H1 (cell line): ENCODE measurements at regions not wholly inside any gene's neighbourhood (a gene's known extent, or its start where the extent isn't known, plus 50 kb on each side); places are given as distances from the start of the nearest gene placed in this dataset.

Experiments used
- CTCF ChIA-PET: fragments of 300-600 bp; sonication (Branson Sonifier 250); formaldehyde crosslinking; loops from one replicate; lab custom pipeline; 2021; ENCODE audit not compliant: partially characterized antibody; lab: Charles Lee
- POLR2A ChIA-PET: fragments of 300-600 bp; sonication (Branson Sonifier 250); formaldehyde crosslinking; loops from one replicate; lab custom pipeline; 2021; ENCODE audit warnings: inconsistent platforms; ENCODE audit not compliant: partially characterized antibody; lab: Charles Lee
- DNase-seq, 2 experiments: peaks; one replicate each; pipeline versions ENCODE4 v3.0.0 to v3.0.0-alpha.2; 2010 to 2022; ENCODE audit warnings: low spot score in 2 of 2, low read depth in 1 of 2, mixed read lengths in 1 of 2
- FAIRE-seq: peaks from 2 replicates; lab custom pipeline; 2011; peaks lifted over from hg19 to GRCh38; lab: Jason Lieb, UNC
- H2AFZ ChIP-seq: 2 replicates; pipeline ENCODE4 v1.8.1; 2012; ENCODE audit warnings: low read length, inconsistent platforms
- H2AK5ac ChIP-seq: 2 replicates; pipeline ENCODE4 v1.6.1; 2013; ENCODE audit warnings: low read depth, low read length
- H2BK120ac ChIP-seq: replicated peaks from 2 replicates; pipeline ENCODE3; 2013; ENCODE audit warnings: low read depth, low read length, inconsistent platforms
- H2BK12ac ChIP-seq: 2 replicates; pipeline ENCODE4 v1.6.1; 2013; ENCODE audit warnings: low read depth, low read length
- H2BK15ac ChIP-seq: 2 replicates; pipeline ENCODE4 v1.6.1; 2013; ENCODE audit warnings: low read length
- H2BK20ac ChIP-seq: 2 replicates; pipeline ENCODE4 v1.6.1; 2013; ENCODE audit warnings: low read length
- H2BK5ac ChIP-seq: 2 replicates; pipeline ENCODE4 v1.6.1; 2013; ENCODE audit warnings: low read depth, low read length
- H3K14ac ChIP-seq: 2 replicates; pipeline ENCODE4 v1.6.1; 2013; ENCODE audit warnings: inconsistent platforms; ENCODE audit not compliant: insufficient read length
- H3K18ac ChIP-seq: 2 replicates; pipeline ENCODE4 v1.6.1; 2013; ENCODE audit warnings: low read length; ENCODE audit errors: extremely low read depth
- H3K23ac ChIP-seq: 2 replicates; pipeline ENCODE4 v1.6.1; 2013; ENCODE audit warnings: inconsistent platforms; ENCODE audit not compliant: insufficient read length
- H3K23me2 ChIP-seq: 2 replicates; pipeline ENCODE4 v1.6.1; 2013; ENCODE audit warnings: low read depth, low read length
- H3K27ac ChIP-seq: 2 replicates; pipeline ENCODE4 v1.6.1; 2011; ENCODE audit warnings: low read depth, low read length, inconsistent platforms
- H3K27me3 ChIP-seq, 4 experiments: replicated peaks in 1 of 4; 1 replicate in 1 of 4; 2 replicates in 3 of 4; pipeline versions ENCODE4 v1.6.1 to v1.8.1; 2011 to 2013; ENCODE audit warnings: low read length in 3 of 4, mild to moderate bottlenecking in 3 of 4, inconsistent platforms in 2 of 4, mixed read lengths in 2 of 4, moderate library complexity in 1 of 4; ENCODE audit not compliant: control insufficient read depth in 3 of 4, insufficient read depth in 3 of 4; ENCODE audit errors: extremely low read depth in 1 of 4
- H3K36me3 ChIP-seq, 4 experiments: 2 replicates each; pipeline versions ENCODE4 v1.6.1 to v1.8.1; 2011 to 2013; ENCODE audit warnings: mild to moderate bottlenecking in 4 of 4, low read length in 3 of 4, moderate library complexity in 2 of 4, control low read depth in 1 of 4, inconsistent platforms in 1 of 4; ENCODE audit not compliant: insufficient read depth in 4 of 4, control insufficient read depth in 2 of 4
- H3K4ac ChIP-seq: replicated peaks from 2 replicates; pipeline ENCODE3; 2013; ENCODE audit warnings: low read length, low read depth, mixed read lengths, inconsistent platforms; ENCODE audit not compliant: insufficient read length
- H3K4me1 ChIP-seq, 4 experiments: replicated peaks in 1 of 4; 1 replicate in 1 of 4; 2 replicates in 3 of 4; pipeline versions ENCODE4 v1.6.1 to v1.8.1; 2011 to 2013; ENCODE audit warnings: low read length in 3 of 4, inconsistent platforms in 2 of 4, mixed read lengths in 1 of 4; ENCODE audit not compliant: insufficient read depth in 4 of 4, control insufficient read depth in 3 of 4
- H3K4me2 ChIP-seq, 2 experiments: 2 replicates each; pipeline versions ENCODE4 v1.6.1 to v1.8.1; 2011 to 2013; ENCODE audit warnings: low read depth in 2 of 2, low read length in 2 of 2, control low read depth in 1 of 2, inconsistent platforms in 1 of 2, mild to moderate bottlenecking in 1 of 2; ENCODE audit not compliant: insufficient read depth in 1 of 2
- H3K4me3 ChIP-seq, 4 experiments: fragments of 200-600, 300-600 bp in 1 of 4; sonication (generic), shearing (Covaris generic), sonication (Bioruptor Twin) in 1 of 4; 2 replicates each; pipeline versions ENCODE4 v1.5.1 to v1.8.1; 2011 to 2016; ENCODE audit warnings: low read length in 4 of 4, low read depth in 3 of 4, control low read depth in 2 of 4, inconsistent platforms in 2 of 4, mild to moderate bottlenecking in 2 of 4, mixed read lengths in 1 of 4, moderate library complexity in 1 of 4; ENCODE audit not compliant: insufficient read depth in 2 of 4; ENCODE audit errors: extremely low read depth in 1 of 4
- H3K56ac ChIP-seq: replicated peaks from 2 replicates; pipeline ENCODE3; 2013; ENCODE audit warnings: low read depth, mild to moderate bottlenecking, mixed read lengths, low read length, inconsistent platforms; ENCODE audit not compliant: insufficient read length
- H3K79me1 ChIP-seq: 2 replicates; pipeline ENCODE4 v1.6.1; 2013; ENCODE audit warnings: low read depth, low read length, control low read depth
- H3K79me2 ChIP-seq, 2 experiments: 2 replicates each; pipeline versions ENCODE4 v1.6.1 to v1.8.1; 2012 to 2013; ENCODE audit warnings: low read length in 2 of 2, mild to moderate bottlenecking in 2 of 2, inconsistent platforms in 1 of 2; ENCODE audit not compliant: insufficient read depth in 2 of 2, control insufficient read depth in 1 of 2
- H3K9ac ChIP-seq, 4 experiments: replicated peaks in 1 of 4; 1 replicate in 1 of 4; 2 replicates in 3 of 4; pipeline versions ENCODE4 v1.6.1 to v1.8.1; 2011 to 2013; ENCODE audit warnings: low read depth in 3 of 4, low read length in 3 of 4, control low read depth in 2 of 4, mild to moderate bottlenecking in 2 of 4, moderate library complexity in 2 of 4, inconsistent platforms in 1 of 4; ENCODE audit errors: extremely low read depth in 1 of 4
- H3K9me3 ChIP-seq, 2 experiments: 2 replicates each; pipeline versions ENCODE4 v1.6.1 to v1.8.1; 2012 to 2013; ENCODE audit warnings: mild to moderate bottlenecking in 2 of 2, moderate library complexity in 2 of 2, control low read depth in 1 of 2, inconsistent platforms in 1 of 2, low read depth in 1 of 2, low read length in 1 of 2, mixed read lengths in 1 of 2; ENCODE audit not compliant: insufficient read depth in 2 of 2
- H4K20me1 ChIP-seq, 2 experiments: replicated peaks in 1 of 2; 2 replicates each; pipeline versions ENCODE3 to v1.8.1; 2011 to 2013; ENCODE audit warnings: inconsistent platforms in 2 of 2, low read length in 2 of 2, mild to moderate bottlenecking in 1 of 2; ENCODE audit not compliant: insufficient read depth in 2 of 2, control insufficient read depth in 1 of 2
- H4K5ac ChIP-seq: 2 replicates; pipeline ENCODE4 v1.6.1; 2013; ENCODE audit warnings: low read length, low read depth, mixed read lengths, inconsistent platforms; ENCODE audit not compliant: insufficient read length
- H4K8ac ChIP-seq: 2 replicates; pipeline ENCODE4 v1.8.0; 2013; ENCODE audit warnings: mild to moderate bottlenecking, moderate library complexity, low read length, inconsistent platforms; ENCODE audit not compliant: insufficient read depth; ENCODE audit errors: extremely low read depth
- H4K91ac ChIP-seq: replicated peaks from 2 replicates; pipeline ENCODE3; 2013; ENCODE audit warnings: low read length, mixed read lengths, inconsistent platforms; ENCODE audit not compliant: insufficient read length
- ASH2L ChIP-seq: fragments of 200-600, 300-600 bp; sonication (generic); IDR thresholded peaks from one replicate; pipeline ENCODE4 v1.7.1; 2017; ENCODE audit warnings: low read length
- EZH2 ChIP-seq: fragments of 200-600 bp; sonication (generic); IDR thresholded peaks from 2 replicates; pipeline ENCODE4 v1.7.1; 2012; ENCODE audit warnings: low read depth, mild to moderate bottlenecking, moderate library complexity, low read length, inconsistent platforms; ENCODE audit not compliant: severe bottlenecking
- FOSL1 ChIP-seq: IDR thresholded peaks from 2 replicates; pipeline ENCODE4 v1.6.1; 2011; ENCODE audit warnings: mild to moderate bottlenecking, low read depth, low read length, moderate library complexity; ENCODE audit not compliant: insufficient read depth
- KDM1A ChIP-seq: fragments of 200-600, 300-600 bp; sonication (generic); IDR thresholded peaks from 2 replicates; pipeline ENCODE4 v1.7.1; 2016; ENCODE audit warnings: mild to moderate bottlenecking, low read length, borderline replicate concordance
- POLR2AphosphoS5 ChIP-seq: IDR thresholded peaks from 2 replicates; pipeline ENCODE4 v1.6.1; 2011; ENCODE audit warnings: low read depth, low read length
- SP1 ChIP-seq: IDR thresholded peaks from 2 replicates; pipeline ENCODE4 v1.6.1; 2011; ENCODE audit warnings: low read depth, low read length
- SUZ12 ChIP-seq: fragments of 200-600 bp; sonication (generic); IDR thresholded peaks from 2 replicates; pipeline ENCODE4 v1.6.1; 2012; ENCODE audit warnings: mild to moderate bottlenecking, inconsistent platforms, low read length, moderate library complexity, mixed read lengths
- TBP ChIP-seq: IDR thresholded peaks from 2 replicates; pipeline ENCODE4 v1.6.1; 2011; ENCODE audit warnings: low read depth, low read length, improper control_type of control experiment
- TCF12 ChIP-seq: IDR thresholded peaks from 2 replicates; pipeline ENCODE4 v1.6.1; 2011; ENCODE audit warnings: low read depth, mild to moderate bottlenecking, low read length

GRCh38 chr2:144628566-144628965 is 108.6 kb upstream of the ZEB2 start:
- Histone ChIP-seq H3K79me1 (no peaks in the 10 kb centered on the region), H3K9ac (no peak overlapping the region), H3K4me2 (no peak overlapping the region), H3K56ac (no peak overlapping the region), H2AFZ (no peak overlapping the region), H3K79me2 (no peaks in the 10 kb centered on the region), H2BK12ac (no peak overlapping the region), H2BK5ac (no peak overlapping the region), H3K18ac (no peak overlapping the region), H3K4ac (no peak overlapping the region), H3K36me3 (no peaks in the 10 kb centered on the region), H3K14ac (no peak overlapping the region), H4K91ac (no peak overlapping the region), H2BK15ac (no peak overlapping the region), H4K8ac (no peak overlapping the region), H3K27me3 (no peaks in the 10 kb centered on the region; a peak in 1 of 7 replicates), H3K9me3 (no peaks in the 10 kb centered on the region), H3K4me3 (no peak overlapping the region), H3K4me1 (peaks cover 0 to 3% (median 2%) of the 10 kb centered on the region in 4 experiments; a peak in 4 of 7 replicates), H3K23ac (no peak overlapping the region), H4K20me1 (no peaks in the 10 kb centered on the region), H4K5ac (no peak overlapping the region), H3K23me2 (no peaks in the 10 kb centered on the region), H3K27ac (no peak overlapping the region), H2BK120ac (no peak overlapping the region), H2AK5ac (no peak overlapping the region), H2BK20ac (no peak overlapping the region)
- FAIRE-seq, result no peak
- no peak for DNase-seq
- ChIA-PET POLR2A (no interaction called here), CTCF (interaction anchor here (0.8 kb wide), 1 partner anchor 13 kb away, joined by 3 read pairs; no protein-coding TSS in a partner anchor)
- TF ChIP-seq POLR2AphosphoS5 (no peak), TBP (no peak), FOSL1 (no peak), ASH2L (no peak), TCF12 (no peak), KDM1A (no peak), SUZ12 (no peak), SP1 (no peak), EZH2 (no peak)
